Neural cell (in vitro differentiated cells): ENCODE measurements at regions not wholly inside any gene's neighbourhood (a gene's known extent, or its start where the extent isn't known, plus 50 kb on each side); places are given as distances from the start of the nearest gene placed in this dataset.

ENCODE experiments used
- CTCF ChIP-seq: fragments of 450-650 bp; IDR thresholded peaks from 2 replicates; pipeline ENCODE4 v1.5.1; 2014; ENCODE audit warnings: antibody characterized with exemption, mild to moderate bottlenecking, moderate library complexity; ENCODE audit not compliant: poor library complexity, severe bottlenecking
- EP300 ChIP-seq: fragments of 450-650 bp; conservative IDR thresholded peaks from 2 replicates; pipeline ENCODE4 v1.6.1; 2014; ENCODE audit warnings: antibody characterized with exemption, mild to moderate bottlenecking, moderate library complexity; ENCODE audit not compliant: poor library complexity, severe bottlenecking
- EZH2 ChIP-seq: fragments of 200-600, 300-800 bp; shearing (Covaris generic), sonication (generic); IDR thresholded peaks from 2 replicates; pipeline ENCODE4 v1.6.1; 2014; ENCODE audit warnings: antibody characterized with exemption, low read length, borderline replicate concordance, mild to moderate bottlenecking; ENCODE audit not compliant: insufficient read depth, poor library complexity, severe bottlenecking
- POLR2AphosphoS5 ChIP-seq: IDR thresholded peaks from 2 replicates; pipeline ENCODE4 v1.6.1; 2012
- REST ChIP-seq: IDR thresholded peaks from 2 replicates; pipeline ENCODE4 v1.6.1; 2012; ENCODE audit warnings: borderline replicate concordance

DNA sequence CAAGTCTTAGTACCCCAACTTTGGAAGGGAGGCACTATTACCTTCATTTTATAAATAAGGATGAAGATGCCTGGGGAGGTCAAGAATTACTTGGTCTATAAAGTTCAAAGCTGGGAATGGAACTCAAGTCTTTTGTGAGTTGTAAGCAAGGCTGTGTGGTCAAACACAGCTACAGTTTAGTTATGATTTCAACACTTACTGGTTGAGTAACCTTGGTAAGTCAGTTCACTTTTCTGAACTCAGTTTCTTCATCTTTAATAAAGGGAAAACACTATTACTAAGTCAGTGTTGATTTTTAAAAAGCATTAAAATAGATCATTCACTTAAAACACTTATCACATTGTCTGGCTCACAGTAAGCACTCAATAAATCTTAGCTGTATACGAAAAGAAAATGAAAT is 200.4 kb upstream of the ADAMTS9 start:
- no peak for TF ChIP-seq CTCF
- no peak for TF ChIP-seq REST
- TF ChIP-seq EP300 = no peak
- TF ChIP-seq POLR2AphosphoS5 = no peak
- no peak for TF ChIP-seq EZH2
